ENCODE measurements at regions not wholly inside any gene's neighbourhood (a gene's known extent, or its start where the extent isn't known, plus 50 kb on each side); places are given as distances from the start of the nearest gene placed in this dataset.

DNA sequence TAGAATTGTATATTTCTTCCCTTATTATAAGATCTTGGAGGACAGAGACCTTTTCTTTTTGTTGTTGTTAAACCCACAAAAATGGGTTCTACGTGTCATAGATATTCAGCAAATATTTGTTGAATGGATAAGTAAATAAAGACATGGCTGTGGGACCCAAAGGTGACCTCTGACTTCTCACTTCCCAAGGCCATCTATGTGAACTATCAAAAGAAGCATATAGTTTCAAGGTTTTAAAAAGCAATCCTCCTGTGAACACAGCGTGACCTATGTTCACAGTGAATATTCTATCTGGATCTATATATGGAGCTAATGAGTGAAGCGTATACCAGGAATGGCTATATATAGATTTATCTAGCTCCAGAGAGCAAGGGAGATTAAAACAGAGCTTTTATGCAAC is 312.8 kb upstream of the C11orf87 start:
- DNase-seq = no peak

DNA sequence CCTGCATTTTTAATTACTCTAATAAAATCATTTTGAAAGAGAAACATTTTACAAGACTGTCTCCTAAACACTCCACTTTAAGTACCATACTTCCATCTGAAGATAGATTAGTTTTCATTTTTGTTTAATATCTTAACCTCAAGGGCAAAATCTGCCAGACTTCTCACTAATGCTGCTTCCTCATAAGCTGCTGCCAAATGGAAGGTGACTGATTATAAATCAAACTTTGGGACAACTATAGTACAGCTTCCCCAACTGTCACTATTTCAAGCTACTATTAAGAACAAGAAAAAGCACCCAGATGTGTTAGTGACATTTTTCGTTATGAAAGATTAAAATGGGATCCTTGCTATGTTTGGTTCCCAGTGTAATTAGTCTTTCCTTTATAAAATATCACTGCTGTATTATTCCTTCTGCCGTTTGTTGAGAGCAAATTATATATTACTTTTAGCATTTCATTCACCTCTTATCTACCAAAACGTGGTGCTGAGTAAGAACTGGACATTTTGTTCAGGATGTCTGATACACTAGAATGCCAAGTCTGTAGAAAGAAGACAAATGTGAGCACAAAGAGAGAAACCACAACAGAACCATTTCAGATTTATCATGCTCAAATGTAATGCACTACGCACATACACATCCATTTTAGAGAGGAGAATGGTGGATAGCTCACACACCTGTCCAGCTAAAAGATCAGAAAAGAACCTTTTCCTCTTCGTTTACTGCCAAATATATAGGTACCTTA is 312.2 kb upstream of the C11orf87 start:
- no peak for DNase-seq

DNA sequence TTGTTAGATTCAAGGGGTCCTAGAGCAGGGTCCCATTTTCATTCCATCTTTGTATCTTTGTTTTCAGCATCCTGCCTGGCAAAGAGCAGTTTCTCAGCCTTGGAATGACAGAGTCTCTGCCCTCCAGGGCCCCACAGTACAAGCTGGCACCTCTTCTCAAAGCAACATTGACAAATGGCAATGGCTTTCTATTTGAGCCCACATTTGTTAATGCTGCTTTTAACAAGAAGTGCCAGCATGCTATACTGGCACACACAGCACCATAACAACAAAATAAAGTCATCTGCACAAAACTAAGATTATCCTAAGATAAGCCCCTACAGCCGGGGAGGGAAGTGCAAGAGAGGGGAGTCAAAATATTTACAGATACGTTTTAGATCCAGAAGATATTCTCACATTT is 309.7 kb upstream of the C11orf87 start:
- DNase-seq = no peak

DNA sequence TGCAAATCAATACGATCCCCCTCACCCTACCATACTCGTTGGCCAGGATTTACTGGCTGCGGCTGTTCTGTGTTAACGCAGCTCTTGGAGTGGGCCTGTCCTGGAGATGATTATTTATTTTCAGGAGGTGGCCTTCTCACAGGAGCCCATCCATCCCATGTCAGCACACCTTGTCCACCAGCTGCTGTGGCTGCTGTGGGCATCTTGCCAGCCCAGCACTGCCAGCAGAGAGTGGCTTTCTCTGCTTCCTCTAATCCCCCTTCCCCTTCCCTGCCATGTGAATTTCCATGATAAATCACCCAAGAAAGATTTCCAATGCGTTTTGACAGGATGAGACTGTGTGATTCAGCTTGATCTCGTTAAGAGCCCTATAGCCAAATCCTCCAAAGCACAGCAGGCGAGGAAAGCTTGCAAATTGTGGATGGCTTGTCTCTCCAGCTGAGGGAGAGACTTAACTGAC is 309.1 kb upstream of the C11orf87 start:
- DNase-seq = peak; percentile 39

DNA sequence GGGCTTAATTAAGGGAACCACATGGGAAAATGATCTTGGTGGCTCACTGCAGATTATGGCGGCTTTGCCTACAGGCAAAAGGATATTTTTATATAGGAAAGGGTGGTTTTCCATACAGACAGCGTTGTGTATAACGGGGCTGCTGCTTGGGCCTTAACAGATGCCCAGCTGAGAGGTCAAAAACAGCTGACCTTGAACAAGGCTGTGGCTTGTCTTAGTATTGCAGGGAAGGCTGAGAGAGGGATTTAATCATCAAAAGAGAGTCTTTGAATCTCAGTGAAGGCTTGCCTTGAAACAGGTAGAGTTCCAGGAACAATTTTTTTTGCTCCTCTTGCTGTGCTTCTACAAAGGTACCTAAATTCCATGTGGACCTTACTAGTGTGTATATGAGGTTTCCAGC is 301.6 kb upstream of the C11orf87 start:
- no peak for DNase-seq

DNA sequence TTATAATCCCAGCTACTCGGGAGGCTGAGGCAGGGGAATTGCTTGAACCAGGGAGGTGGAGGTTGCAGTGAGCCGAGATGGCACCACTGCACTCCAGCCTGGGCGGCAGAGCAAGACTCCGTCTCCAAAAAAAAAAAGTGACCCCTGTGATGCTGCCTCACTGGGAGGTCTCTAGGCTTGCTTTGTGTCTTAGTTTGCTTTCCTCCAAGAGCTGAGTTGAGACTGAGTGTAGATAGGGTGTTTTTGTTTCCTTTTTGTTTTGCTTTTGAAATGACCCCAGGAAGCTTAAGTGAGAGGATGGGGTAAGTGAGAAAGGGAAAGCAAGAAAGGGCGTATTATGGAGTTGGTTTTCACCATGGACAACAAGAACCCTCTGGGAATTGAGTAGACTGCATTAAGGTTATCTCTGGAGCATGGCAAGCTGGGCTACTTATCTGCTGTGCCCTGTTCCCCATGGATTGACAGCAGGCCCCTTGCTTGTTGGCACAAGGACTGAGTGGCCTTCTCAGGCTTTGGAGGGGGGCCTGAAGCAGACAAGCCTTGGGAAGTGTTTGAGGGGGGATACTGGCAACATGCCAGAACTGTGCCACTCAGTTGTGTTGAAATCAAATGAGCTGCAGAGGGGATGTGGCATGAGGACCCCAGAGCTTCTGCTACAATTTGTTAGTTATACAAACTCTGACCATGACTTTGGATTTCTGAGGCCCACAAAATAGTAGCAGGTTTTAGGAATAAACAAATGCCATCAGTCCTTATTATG is 300.6 kb upstream of the C11orf87 start:
- DNase-seq = no peak

DNA sequence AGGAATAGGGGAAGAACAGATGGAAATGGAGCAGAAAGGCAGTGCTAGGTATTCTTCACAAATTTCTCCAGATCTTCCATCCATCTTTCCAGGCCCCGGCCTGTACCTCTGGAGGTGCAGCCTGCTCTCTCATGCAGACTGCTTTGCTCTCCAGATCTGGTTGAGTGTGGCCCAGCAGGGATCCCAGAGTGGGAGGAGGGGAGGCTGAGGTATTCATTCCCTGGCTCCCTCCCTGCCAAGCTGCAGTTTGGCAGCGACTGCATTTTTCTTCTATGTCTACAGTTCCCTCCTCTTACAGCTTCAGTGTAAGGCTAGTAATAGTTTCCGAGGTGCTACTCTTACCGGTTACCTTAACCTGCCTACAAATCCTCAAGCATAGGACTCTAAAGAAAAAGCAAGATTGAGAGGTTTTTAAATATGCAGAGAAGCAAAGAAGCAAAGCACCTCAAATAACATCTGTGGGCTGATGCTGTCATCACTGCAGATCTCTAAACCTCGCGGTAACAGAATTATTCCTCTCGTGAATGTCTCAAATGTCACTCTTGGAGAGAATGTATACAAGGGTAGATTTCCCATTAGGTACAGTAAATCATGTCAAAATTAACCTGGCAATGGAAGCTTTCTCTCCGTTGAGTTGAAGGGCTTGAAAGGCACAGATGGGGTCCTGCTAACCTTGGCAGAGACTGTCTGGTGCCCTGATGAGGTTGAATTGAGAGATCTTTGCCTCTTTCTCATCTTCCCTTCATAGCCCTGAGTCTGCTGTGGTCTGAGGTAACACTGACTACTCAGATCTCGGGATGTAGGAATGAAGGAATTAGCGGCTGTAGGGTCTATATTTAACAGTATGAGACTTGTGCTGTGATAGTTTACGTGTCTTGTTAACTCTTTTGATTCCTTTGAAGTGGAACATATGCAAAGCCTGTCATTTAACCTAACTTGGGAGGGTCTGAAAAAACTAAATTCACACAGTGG is 297.9 kb upstream of the C11orf87 start:
- peak; percentile 61 for DNase-seq

DNA sequence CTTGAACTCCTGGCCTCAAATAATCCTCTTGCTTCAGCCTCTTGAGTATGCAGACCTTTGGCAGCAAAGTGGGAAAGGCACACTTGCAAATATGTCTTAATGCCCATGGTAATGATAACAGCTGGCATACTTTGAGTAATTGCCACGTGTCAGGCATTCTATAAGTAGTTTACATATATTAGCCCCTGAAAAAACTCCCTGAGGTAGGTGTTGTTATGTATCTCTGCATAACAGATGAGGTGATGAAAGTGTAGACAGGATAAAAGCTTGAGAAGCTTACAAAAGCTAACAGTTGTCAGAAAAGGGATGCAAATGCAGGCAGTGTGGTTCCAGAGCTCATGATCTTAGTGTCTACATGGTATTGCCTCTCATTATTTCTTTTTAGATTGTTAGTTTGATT is 291.1 kb upstream of the C11orf87 start:
- no peak for DNase-seq

DNA sequence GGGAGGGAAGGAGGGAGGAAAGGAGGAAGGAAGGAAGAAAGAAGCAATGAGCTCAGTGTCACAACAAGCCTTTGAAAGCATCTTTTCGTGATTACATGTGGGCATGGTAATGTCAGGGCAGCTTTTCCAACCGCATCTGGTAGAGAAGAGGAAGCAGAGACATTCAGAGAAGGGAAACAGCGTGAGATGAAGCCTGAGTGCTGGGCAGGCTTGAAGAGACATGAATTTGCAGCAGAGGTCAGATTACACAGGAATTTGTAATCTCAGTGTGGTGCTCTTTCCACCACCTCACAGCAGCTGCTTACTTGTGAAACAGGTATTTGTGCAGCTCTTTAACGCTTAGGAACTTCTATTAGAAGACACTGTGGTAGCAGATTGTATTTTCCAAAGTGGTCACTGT is 289.5 kb upstream of the C11orf87 start:
- DNase-seq = no peak

DNA sequence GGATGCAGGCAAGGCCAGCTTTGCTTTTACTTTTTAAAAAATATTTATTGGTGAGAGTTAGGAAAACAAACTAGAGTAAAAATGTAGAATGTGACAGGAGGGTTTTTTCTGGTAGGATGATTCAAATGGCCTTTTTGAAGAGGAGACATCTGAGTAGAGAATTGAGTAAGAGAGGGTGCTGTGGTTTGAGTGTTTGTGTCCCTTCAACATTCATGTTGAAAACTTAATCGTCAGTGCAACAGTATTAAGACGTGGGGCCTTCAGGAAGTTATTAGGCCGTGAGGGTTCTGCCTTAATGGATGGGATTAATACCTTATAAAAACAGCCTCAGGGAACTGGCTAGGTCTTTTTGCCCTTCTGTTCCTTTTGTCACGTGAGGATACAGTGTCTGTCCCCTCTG is 288.8 kb upstream of the C11orf87 start:
- DNase-seq = no peak

DNA sequence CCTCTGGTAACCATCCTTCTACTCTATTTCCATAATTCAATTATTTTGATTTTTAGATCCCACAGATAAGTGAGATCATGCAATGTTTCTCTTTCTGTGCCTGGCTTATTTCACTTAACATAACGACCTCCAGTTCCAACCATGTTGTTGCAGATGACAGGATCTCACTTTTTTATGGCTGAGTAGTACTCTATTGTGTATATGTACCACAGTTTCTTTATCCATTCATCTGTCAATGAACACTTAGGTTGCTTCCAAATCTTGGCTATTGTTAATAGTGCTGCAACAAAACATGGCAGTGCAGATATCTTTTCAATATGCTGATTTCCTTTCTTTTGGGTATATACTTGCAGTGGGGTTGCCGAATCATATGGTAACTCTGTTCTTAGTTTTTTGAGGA is 286.4 kb upstream of the C11orf87 start:
- DNase-seq = no peak

DNA sequence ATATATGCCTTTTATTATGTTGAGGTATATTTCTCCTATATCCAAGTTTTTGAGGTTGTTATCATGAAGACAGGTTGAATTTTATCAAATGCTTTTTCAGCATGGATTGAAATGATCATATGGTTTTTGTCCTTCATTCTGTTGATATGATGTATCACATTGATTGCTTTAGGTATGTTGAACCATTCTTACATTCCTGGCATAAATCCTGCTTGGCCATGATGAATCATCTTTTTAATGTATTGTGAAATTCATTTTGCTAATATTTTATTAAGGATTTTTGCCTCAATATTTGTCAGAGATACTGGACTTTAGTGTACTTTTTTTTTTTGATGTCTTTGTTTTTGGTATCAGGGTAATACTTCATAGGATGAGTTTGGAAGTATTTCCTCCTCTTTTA is 283.8 kb upstream of the C11orf87 start:
- DNase-seq = peak; percentile 52

DNA sequence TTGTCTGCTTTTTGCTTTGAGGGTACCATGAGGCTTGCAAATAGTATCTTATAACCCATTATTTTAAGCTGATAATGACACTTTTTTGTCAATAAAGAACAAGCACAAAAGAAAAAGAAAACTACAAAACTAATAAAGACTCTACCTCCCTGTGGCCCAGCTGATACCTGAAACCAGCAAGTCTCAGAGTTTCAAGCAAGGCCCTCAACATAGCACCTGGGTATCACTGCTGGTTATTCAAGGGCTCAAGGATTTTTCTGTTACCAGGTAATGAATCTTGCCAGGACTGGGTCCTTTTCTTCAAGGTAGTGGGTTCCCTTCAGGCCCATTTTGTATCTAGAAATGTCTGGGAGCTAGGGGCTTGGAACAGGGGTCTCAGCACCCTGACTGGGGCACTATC is 281.6 kb upstream of the C11orf87 start:
- DNase-seq = no peak

DNA sequence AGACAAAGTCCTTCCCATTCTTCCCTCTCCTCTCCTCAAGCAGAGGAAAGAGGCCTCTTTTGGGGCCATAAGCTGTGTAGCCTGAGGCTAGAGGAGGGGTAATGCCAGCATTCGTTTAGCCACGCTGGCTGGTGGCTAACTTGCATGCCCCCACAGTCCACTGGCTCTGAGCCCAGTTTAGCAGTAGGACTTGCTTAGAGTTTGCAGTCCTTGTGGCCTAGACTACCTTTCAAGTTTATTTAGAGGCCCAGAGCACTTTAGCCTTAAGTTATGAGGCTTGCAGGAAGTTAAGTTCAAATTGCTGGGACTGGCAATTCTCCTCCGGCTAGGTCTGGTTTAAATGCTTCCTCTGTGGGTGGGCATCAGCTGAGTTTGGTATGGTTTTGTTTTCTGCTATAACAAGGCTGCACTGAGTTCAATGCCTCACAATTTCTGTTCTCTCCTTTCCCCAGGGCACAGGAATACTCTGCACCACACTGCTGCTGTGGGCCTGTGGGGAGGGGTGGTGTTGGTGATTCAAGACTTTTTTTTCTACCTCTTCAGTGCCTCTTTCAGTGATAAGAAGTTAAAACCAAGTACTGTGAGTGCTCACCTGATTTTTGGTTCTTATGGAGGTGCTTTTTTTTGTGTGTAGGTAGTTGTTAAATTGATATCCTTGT is 281.0 kb upstream of the C11orf87 start:
- no peak for DNase-seq

DNA sequence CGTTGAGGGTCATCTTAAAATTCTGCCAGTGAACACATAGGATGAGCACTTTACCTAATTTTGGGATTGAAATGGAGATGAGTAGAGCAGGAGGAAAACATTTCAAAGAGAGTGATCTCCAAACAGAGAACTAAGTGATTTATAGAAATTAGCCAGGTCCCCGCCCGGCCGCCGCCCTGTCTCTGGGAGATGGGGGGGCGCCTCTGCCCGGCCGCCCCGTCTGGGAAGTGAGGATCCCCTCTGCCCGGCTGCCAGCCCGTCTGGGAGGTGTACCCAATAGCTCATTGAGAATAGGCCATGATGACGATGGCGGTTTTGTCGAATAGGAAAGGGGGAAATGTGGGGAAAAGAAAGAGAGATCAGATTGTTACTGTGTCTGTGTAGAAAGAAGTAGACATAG is 276.7 kb upstream of the C11orf87 start:
- DNase-seq = no peak

DNA sequence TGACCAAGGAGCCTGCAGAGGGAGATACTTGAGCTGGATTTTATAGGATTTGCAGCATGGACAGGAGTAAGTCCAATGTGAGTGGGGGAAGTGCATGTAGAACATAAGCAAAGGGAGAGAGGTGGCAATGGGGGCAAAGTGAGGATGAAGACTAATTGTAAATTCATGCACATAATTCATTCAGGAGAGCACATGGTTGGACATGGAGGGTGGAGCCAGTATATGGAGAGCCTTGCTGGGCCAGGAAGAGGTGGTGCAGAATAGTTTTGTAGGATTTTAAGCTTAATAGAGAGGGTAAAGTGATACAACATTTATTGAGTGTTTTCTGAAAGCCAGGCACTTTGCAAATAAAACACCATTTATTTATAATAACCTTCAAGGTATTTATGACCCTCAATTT is 274.3 kb upstream of the C11orf87 start:
- no peak for DNase-seq

DNA sequence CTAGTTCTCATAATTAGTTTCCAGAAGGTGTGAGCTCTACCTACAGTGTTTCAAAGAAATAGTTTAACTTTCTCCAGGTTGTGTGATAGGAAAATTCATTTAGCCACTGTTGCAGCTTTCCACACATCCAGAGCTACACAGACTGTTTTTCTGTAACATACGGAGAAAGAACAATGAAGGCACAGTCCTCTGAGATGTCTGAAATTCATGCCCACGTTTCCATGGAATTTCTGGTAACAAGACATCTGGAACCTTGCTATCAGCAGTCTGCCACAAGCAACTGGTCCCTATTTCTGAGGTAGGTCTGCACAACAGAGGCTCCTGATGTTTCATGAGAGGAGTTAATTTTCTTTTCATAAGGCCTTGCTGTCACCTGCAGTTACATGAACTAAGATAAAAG is 273.3 kb upstream of the C11orf87 start:
- DNase-seq = no peak

DNA sequence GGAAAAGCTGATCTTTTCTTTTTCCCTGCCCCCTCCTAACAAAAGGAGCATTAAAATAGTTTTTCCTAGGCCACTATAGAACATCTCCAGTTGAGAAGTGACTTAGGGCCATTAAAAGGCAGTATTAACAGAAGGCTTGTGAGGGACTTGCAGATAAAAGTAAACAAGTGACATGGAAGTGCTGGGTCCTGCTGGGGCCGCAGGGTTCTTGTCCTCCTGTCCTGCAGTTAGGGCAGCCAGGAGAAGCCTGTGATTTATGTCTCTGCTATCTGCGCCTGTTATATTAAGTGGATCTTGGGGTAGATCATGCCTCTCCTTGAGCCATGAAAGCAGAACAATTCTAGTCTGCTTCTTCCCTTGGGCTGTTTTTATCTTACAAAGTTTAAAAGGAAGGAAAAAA is 271.4 kb upstream of the C11orf87 start:
- no peak for DNase-seq

DNA sequence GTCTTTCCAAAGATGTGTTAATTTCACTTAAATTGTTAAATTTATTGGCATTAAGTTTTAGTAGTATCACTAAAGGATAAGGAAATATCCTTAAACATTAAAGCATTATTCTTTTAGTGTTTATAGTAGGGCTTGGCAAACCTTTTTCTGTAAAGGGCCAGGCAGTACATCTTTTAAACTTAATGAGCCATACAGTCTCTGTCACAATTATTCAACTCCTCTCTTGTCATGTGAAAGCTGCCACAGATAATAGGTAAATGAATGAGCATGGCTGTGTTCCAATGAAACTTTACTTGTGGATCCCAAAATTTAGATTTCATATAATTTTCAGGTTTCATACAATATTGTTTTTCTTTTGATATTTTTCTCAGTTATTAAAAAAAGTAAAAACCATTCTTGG is 268.2 kb upstream of the C11orf87 start:
- DNase-seq = no peak

DNA sequence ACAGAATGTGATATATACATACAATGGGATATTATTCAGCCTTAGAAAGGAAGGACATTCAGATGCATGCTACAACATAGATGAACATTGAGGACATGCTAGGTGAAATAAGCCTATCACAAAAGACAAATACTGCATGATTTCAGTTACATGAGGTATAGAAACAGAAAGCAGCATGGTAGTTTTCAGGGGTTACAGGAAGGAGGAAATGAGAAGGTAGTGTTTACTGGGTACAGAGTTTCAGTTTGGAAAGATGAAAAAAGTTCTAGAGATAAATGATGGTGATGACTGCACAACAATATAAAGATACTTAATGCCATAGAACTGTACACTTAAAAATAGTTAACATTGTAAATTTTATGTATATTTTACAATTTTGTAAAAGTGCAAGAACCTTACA is 266.7 kb upstream of the C11orf87 start:
- no peak for DNase-seq

DNA sequence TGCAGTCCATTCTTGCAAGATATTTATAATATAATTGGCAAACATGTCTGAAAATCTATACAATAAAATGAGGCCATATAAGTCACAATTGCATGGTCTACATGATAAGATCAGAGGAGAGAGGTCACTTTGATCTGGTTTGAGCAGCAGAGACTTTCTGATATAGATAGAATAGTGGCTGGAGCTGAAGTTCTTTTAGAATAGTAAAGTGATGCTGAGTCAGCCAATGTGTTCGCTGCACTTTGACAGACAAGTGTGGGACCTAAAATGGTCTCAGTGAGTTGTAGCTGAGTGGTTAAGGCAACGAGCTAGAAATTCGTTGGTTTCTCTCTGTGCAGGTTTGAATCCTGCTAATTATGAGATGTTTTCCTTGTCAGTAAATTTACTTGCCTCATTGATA is 257.0 kb upstream of the C11orf87 start:
- DNase-seq = no peak

DNA sequence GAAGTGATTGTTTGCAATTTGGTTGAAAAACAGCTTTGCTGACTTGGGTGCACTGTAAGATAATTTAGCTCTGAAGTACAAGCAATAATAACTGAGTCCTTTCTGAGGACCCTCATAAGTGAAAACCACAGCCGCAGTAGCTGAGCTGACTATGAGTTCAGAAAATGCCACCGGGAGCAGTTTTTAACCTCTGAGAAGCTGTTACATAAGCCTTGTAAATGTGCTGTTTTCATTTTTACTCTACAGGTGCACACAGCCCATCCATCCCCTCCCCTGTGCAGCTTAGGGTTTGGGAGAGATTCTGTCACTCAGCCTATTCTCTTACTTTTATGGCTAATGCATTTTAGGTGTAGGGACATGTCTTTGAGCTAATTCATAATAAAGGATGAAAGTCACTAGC is 255.5 kb upstream of the C11orf87 start:
- no peak for DNase-seq

DNA sequence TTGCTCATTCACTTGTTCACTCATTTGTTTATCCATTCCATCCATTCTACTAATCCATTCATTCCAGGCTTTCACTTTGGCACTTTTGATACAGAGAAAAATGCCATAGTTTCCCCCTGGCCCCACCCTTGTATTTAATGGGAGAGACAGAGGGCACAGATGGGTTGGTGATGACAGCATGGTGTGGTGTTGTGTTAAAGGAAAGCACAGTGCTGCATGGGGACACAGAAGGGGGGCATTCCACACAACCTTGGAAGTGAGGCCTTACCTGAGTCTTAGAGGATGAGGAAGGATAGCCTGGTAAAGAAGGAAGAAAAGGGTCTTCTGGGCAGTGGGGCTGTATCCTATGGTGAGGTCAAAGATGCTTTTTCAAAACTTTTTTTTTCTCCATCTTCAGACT is 248.5 kb upstream of the C11orf87 start:
- no peak for DNase-seq

Measured in fibroblast of skin of right quadriceps (primary cell).